SK-N-SH treated with all-trans-retinoic acid at 6 μM for 48 hours (cell line): ENCODE measurements at regions not wholly inside any gene's neighbourhood (a gene's known extent, or its start where the extent isn't known, plus 50 kb on each side); places are given as distances from the start of the nearest gene placed in this dataset.

Experiments
- ATAC-seq: fragments of 200-7000 bp; cut with Tn5 transposase; 3 replicates; pipeline ENCODE4 v1.9.1; 2020; ENCODE audit warnings: mild to moderate bottlenecking, moderate library complexity
- ARNTL ChIP-seq: fragments of 450-650 bp; formaldehyde crosslinking; IDR thresholded peaks from 2 replicates; pipeline ENCODE4 v1.5.0; 2020; ENCODE audit warnings: low read depth, mild to moderate bottlenecking, moderate library complexity, borderline replicate concordance
- BACH2 ChIP-seq: fragments of 250-450 bp; sonication (Bioruptor Pico); IDR thresholded peaks from 2 replicates; pipeline ENCODE4 v1.9.0; 2021; ENCODE audit warnings: mild to moderate bottlenecking, borderline replicate concordance
- CSDC2 ChIP-seq: fragments of 250-450 bp; sonication (Bioruptor Pico); IDR thresholded peaks from 2 replicates; pipeline ENCODE4 v1.5.0; 2020; ENCODE audit warnings: mild to moderate bottlenecking, moderate library complexity
- ESRRG ChIP-seq: fragments of 250-450 bp; sonication (Bioruptor Pico); IDR thresholded peaks from 2 replicates; pipeline ENCODE4 v1.6.1; 2021; ENCODE audit warnings: mild to moderate bottlenecking
- GLIS3 ChIP-seq: fragments of 250-450 bp; sonication (Bioruptor Pico); IDR thresholded peaks from 2 replicates; pipeline ENCODE4 v1.5.0; 2020; ENCODE audit warnings: mild to moderate bottlenecking, moderate library complexity
- ISL1 ChIP-seq: fragments of 250-450 bp; sonication (Bioruptor Pico); IDR thresholded peaks from 2 replicates; pipeline ENCODE4 v2.1.2; 2022; ENCODE audit warnings: mild to moderate bottlenecking, moderate library complexity
- PPARA ChIP-seq: fragments of 250-450 bp; sonication (Bioruptor Pico); IDR thresholded peaks from 2 replicates; pipeline ENCODE4 v1.5.0; 2020; ENCODE audit warnings: mild to moderate bottlenecking, borderline replicate concordance
- TCF4 ChIP-seq: fragments of 250-450 bp; sonication (Bioruptor Pico); IDR thresholded peaks from 2 replicates; pipeline ENCODE4 v1.8.0; 2021; ENCODE audit warnings: mild to moderate bottlenecking, moderate library complexity, borderline replicate concordance
- TOX ChIP-seq: fragments of 250-450 bp; sonication (Bioruptor Pico); IDR thresholded peaks from 2 replicates; pipeline ENCODE4 v1.8.0; 2021; ENCODE audit warnings: mild to moderate bottlenecking, moderate library complexity, borderline replicate concordance
- ZC3H10 ChIP-seq: fragments of 250-450 bp; sonication (Bioruptor Pico); IDR thresholded peaks from 2 replicates; pipeline ENCODE4 v1.5.1; 2021; ENCODE audit warnings: mild to moderate bottlenecking, moderate library complexity
- ZFP3 ChIP-seq: fragments of 250-450 bp; sonication (Bioruptor Pico); IDR thresholded peaks from 2 replicates; pipeline ENCODE4 v1.5.0; 2020; ENCODE audit warnings: mild to moderate bottlenecking, moderate library complexity
- ZFP30 ChIP-seq: fragments of 450-650 bp; formaldehyde crosslinking; IDR thresholded peaks from 2 replicates; pipeline ENCODE4 v1.5.0; 2022; ENCODE audit warnings: mild to moderate bottlenecking, moderate library complexity
- ZNF70 ChIP-seq: fragments of 450-650 bp; formaldehyde crosslinking; IDR thresholded peaks from 2 replicates; pipeline ENCODE4 v1.5.0; 2020; ENCODE audit warnings: mild to moderate bottlenecking, moderate library complexity
- ZNF8 ChIP-seq: fragments of 450-650 bp; formaldehyde crosslinking; IDR thresholded peaks from 2 replicates; pipeline ENCODE4 v1.5.0; 2020; ENCODE audit warnings: mild to moderate bottlenecking, moderate library complexity
- TF ChIP-seq, protein P1 (sequence below): fragments of 250-450 bp; sonication (Bioruptor Pico); IDR thresholded peaks from 2 replicates; pipeline ENCODE4 v1.5.0; 2020; ENCODE audit warnings: mild to moderate bottlenecking, moderate library complexity
- TF ChIP-seq, protein P2 (sequence below): fragments of 250-450 bp; sonication (Bioruptor Pico); IDR thresholded peaks from 2 replicates; pipeline ENCODE4 v1.5.1; 2021; ENCODE audit warnings: mild to moderate bottlenecking, moderate library complexity
- TF ChIP-seq, protein P3 (sequence below): fragments of 250-450 bp; sonication (Bioruptor Pico); IDR thresholded peaks from 2 replicates; pipeline ENCODE4 v1.8.0; 2021; ENCODE audit warnings: low read depth, mild to moderate bottlenecking, moderate library complexity, borderline replicate concordance
- TF ChIP-seq, protein P4 (sequence below): fragments of 250-450 bp; sonication (Bioruptor Pico); IDR thresholded peaks from 2 replicates; pipeline ENCODE4 v1.5.1; 2020; ENCODE audit warnings: low read depth, mild to moderate bottlenecking, moderate library complexity

DNA sequence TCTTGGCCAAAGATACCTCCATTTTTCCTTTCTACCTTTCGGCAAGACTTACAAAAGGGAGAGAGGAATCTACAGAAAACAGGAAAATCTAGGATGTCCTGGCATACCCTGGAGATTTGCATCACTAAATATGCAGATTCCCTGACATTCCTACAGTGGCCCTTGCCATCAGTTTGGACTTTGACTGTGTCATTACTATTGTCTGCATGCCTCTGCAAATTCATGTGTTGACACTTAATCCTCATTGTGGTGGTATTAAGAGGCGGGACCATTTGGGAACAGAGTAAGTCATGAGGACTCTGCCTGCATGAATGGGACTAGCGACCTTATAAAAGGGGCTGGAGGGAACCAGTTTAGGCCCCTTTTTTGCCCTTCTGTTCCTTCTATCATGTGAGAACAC, 50.5 kb upstream of the DTNBP1 start:
- no peak for ATAC-seq
- TF ChIP-seq, protein P1, sequence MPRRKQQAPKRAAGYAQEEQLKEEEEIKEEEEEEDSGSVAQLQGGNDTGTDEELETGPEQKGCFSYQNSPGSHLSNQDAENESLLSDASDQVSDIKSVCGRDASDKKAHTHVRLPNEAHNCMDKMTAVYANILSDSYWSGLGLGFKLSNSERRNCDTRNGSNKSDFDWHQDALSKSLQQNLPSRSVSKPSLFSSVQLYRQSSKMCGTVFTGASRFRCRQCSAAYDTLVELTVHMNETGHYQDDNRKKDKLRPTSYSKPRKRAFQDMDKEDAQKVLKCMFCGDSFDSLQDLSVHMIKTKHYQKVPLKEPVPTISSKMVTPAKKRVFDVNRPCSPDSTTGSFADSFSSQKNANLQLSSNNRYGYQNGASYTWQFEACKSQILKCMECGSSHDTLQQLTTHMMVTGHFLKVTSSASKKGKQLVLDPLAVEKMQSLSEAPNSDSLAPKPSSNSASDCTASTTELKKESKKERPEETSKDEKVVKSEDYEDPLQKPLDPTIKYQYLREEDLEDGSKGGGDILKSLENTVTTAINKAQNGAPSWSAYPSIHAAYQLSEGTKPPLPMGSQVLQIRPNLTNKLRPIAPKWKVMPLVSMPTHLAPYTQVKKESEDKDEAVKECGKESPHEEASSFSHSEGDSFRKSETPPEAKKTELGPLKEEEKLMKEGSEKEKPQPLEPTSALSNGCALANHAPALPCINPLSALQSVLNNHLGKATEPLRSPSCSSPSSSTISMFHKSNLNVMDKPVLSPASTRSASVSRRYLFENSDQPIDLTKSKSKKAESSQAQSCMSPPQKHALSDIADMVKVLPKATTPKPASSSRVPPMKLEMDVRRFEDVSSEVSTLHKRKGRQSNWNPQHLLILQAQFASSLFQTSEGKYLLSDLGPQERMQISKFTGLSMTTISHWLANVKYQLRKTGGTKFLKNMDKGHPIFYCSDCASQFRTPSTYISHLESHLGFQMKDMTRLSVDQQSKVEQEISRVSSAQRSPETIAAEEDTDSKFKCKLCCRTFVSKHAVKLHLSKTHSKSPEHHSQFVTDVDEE (CRISPR knock-in tag) = no peak
- TF ChIP-seq ZNF8 (CRISPR knock-in tag) (no peak), ZFP3 (CRISPR knock-in tag) (no peak), GLIS3 (no peak), ISL1 (no peak), ZC3H10 (CRISPR knock-in tag) (no peak), PPARA (CRISPR knock-in tag) (no peak), CSDC2 (CRISPR knock-in tag) (no peak), TOX (CRISPR knock-in tag) (no peak), TCF4 (CRISPR knock-in tag) (no peak), BACH2 (CRISPR knock-in tag) (no peak), ZFP30 (CRISPR knock-in tag) (no peak)
- TF ChIP-seq, protein P2, sequence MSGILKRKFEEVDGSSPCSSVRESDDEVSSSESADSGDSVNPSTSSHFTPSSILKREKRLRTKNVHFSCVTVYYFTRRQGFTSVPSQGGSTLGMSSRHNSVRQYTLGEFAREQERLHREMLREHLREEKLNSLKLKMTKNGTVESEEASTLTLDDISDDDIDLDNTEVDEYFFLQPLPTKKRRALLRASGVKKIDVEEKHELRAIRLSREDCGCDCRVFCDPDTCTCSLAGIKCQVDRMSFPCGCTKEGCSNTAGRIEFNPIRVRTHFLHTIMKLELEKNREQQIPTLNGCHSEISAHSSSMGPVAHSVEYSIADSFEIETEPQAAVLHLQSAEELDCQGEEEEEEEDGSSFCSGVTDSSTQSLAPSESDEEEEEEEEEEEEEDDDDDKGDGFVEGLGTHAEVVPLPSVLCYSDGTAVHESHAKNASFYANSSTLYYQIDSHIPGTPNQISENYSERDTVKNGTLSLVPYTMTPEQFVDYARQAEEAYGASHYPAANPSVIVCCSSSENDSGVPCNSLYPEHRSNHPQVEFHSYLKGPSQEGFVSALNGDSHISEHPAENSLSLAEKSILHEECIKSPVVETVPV = no peak
- TF ChIP-seq, protein P3, sequence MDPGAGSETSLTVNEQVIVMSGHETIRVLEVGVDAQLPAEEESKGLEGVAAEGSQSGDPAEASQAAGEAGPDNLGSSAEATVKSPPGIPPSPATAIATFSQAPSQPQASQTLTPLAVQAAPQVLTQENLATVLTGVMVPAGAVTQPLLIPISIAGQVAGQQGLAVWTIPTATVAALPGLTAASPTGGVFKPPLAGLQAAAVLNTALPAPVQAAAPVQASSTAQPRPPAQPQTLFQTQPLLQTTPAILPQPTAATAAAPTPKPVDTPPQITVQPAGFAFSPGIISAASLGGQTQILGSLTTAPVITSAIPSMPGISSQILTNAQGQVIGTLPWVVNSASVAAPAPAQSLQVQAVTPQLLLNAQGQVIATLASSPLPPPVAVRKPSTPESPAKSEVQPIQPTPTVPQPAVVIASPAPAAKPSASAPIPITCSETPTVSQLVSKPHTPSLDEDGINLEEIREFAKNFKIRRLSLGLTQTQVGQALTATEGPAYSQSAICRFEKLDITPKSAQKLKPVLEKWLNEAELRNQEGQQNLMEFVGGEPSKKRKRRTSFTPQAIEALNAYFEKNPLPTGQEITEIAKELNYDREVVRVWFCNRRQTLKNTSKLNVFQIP (CRISPR knock-in tag) = no peak
- TF ChIP-seq, protein P4, sequence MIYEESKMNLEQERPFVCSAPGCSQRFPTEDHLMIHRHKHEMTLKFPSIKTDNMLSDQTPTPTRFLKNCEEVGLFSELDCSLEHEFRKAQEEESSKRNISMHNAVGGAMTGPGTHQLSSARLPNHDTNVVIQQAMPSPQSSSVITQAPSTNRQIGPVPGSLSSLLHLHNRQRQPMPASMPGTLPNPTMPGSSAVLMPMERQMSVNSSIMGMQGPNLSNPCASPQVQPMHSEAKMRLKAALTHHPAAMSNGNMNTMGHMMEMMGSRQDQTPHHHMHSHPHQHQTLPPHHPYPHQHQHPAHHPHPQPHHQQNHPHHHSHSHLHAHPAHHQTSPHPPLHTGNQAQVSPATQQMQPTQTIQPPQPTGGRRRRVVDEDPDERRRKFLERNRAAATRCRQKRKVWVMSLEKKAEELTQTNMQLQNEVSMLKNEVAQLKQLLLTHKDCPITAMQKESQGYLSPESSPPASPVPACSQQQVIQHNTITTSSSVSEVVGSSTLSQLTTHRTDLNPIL (CRISPR knock-in tag) = no peak

DNA sequence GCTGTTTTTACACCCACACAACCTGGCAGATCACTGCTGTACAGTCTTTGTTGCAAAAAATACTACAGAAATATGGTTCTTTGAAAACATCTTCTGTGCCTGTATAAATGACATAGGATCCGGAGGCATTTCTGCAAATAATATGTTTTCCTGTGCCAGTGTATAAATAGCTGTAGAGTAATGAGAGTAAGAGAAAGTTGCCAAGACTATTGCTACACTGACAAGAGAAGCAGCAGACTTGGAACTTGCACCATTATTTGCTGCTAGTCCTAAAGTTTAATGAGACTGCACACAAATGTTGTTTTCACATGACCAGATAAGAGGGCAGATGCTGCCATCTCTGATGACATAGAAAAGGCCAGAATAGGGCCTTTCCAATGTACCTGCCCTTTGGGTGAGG, 50.0 kb upstream of the DTNBP1 start:
- TF ChIP-seq TCF4 (CRISPR knock-in tag) (no peak), GLIS3 (no peak), ZFP3 (CRISPR knock-in tag) (no peak), ESRRG (no peak), ZNF70 (no peak), CSDC2 (CRISPR knock-in tag) (no peak), PPARA (CRISPR knock-in tag) (no peak), ARNTL (CRISPR knock-in tag) (no peak)
- TF ChIP-seq, protein P1 (CRISPR knock-in tag) = no peak
- TF ChIP-seq, all 23 proteins: peak for 0
- no peak for ATAC-seq
